ENCODE measurements at regions not wholly inside any gene's neighbourhood (a gene's known extent, or its start where the extent isn't known, plus 50 kb on each side); places are given as distances from the start of the nearest gene placed in this dataset.

- H3K9me3 ChIP-seq (ENCODE audit: control insufficient read depth in 5 of 5, low read length in 5 of 5), result no peaks in the 10 kb centered on the region
- no peaks in the 10 kb centered on the region for H3K36me3 ChIP-seq (ENCODE audit: control insufficient read depth in 5 of 5, insufficient read depth in 5 of 5, low read length in 5 of 5)
- no peak overlapping the region for H3K9ac ChIP-seq (ENCODE audit: low read length in 5 of 5)
- H3K27ac ChIP-seq (ENCODE audit: low read depth, low read length), result no peak overlapping the region
- H3K27me3 ChIP-seq (ENCODE audit: control insufficient read depth in 5 of 5, insufficient read depth in 4 of 5, low read length in 5 of 5), result no peaks in the 10 kb centered on the region
- no peaks in the 10 kb centered on the region for H3K4me1 ChIP-seq (ENCODE audit: control insufficient read depth in 5 of 5, insufficient read depth in 5 of 5, low read length in 5 of 5)
- no peak overlapping the region for H3K4me3 ChIP-seq (ENCODE audit: low read depth in 1 of 5, low read length in 5 of 5)
Observed at GRCh38 chr5:165885623-165886350, 2380.4 kb downstream of the MAT2B start.

DNA sequence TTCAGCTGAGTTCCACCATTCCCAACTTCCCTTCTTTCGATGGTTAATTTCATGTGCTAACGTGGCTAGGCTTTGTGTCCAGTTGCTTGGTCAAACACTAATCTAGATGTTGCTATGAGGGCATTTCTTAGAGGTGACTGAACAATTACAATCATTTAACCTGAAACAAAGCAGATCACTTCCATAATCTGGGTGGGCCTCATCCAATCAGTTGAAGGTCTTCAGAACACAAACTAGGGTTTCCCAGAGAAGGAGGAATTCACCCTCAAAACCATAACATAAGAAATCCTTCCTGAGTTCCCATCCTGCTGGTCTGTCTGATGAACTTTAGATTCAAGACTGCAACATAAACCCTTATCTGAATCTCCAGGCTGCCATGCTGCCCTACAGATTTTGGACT, 2381.7 kb downstream of the MAT2B start:
- Histone ChIP-seq H3K4me1 (ENCODE audit: control insufficient read depth in 5 of 5, insufficient read depth in 5 of 5, low read length in 5 of 5) (no peaks in the 10 kb centered on the region), H3K9me3 (ENCODE audit: control insufficient read depth in 5 of 5, low read length in 5 of 5) (no peaks in the 10 kb centered on the region), H3K27me3 (ENCODE audit: control insufficient read depth in 5 of 5, insufficient read depth in 4 of 5, low read length in 5 of 5) (no peaks in the 10 kb centered on the region), H3K9ac (ENCODE audit: low read length in 5 of 5) (no peak overlapping the region), H3K27ac (ENCODE audit: low read depth, low read length) (no peak overlapping the region), H3K36me3 (ENCODE audit: control insufficient read depth in 5 of 5, insufficient read depth in 5 of 5, low read length in 5 of 5) (no peaks in the 10 kb centered on the region), H3K4me3 (ENCODE audit: low read depth in 1 of 5, low read length in 5 of 5) (no peak overlapping the region)

- Histone ChIP-seq H3K4me1 (ENCODE audit: control insufficient read depth in 5 of 5, insufficient read depth in 5 of 5, low read length in 5 of 5) (no peaks in the 10 kb centered on the region), H3K4me3 (ENCODE audit: low read depth in 1 of 5, low read length in 5 of 5) (no peak overlapping the region), H3K27me3 (ENCODE audit: control insufficient read depth in 5 of 5, insufficient read depth in 4 of 5, low read length in 5 of 5) (no peaks in the 10 kb centered on the region), H3K27ac (ENCODE audit: low read depth, low read length) (no peak overlapping the region), H3K9me3 (ENCODE audit: control insufficient read depth in 5 of 5, low read length in 5 of 5) (peaks cover 0 to 2% (median 0%) of the 10 kb centered on the region in 5 donors), H3K36me3 (ENCODE audit: control insufficient read depth in 5 of 5, insufficient read depth in 5 of 5, low read length in 5 of 5) (no peaks in the 10 kb centered on the region), H3K9ac (ENCODE audit: low read length in 5 of 5) (no peak overlapping the region)
Observed at GRCh38 chr5:165892383-165892782, 2387.0 kb downstream of the MAT2B start.

DNA sequence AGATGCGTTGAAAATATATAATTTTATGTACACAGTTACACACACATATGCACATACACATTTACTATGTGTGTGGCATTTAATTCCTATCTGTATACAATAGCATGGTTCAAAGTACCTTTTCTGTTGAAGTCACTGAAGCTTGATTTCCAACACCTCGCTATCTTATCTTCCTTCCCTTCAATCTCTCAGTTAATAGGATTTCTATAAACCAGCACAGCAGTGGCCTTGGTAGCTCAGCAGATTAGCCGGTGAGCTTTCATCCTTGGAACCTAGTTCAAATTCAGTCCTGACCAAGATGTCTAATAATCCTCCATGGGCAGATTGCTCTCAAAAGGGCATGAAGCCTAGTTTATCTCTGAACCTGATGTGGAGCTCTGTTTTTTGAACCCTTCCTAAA, 2389.5 kb downstream of the MAT2B start:
- no peaks in the 10 kb centered on the region for H3K36me3 ChIP-seq (ENCODE audit: control insufficient read depth in 5 of 5, insufficient read depth in 5 of 5, low read length in 5 of 5)
- no peak overlapping the region for H3K27ac ChIP-seq (ENCODE audit: low read depth, low read length)
- no peaks in the 10 kb centered on the region for H3K27me3 ChIP-seq (ENCODE audit: control insufficient read depth in 5 of 5, insufficient read depth in 4 of 5, low read length in 5 of 5)
- no peak overlapping the region for H3K4me3 ChIP-seq (ENCODE audit: low read depth in 1 of 5, low read length in 5 of 5)
- H3K9ac ChIP-seq (ENCODE audit: low read length in 5 of 5), result no peak overlapping the region
- no peaks in the 10 kb centered on the region for H3K4me1 ChIP-seq (ENCODE audit: control insufficient read depth in 5 of 5, insufficient read depth in 5 of 5, low read length in 5 of 5)
- H3K9me3 ChIP-seq (ENCODE audit: control insufficient read depth in 5 of 5, low read length in 5 of 5), result peaks cover 0 to 5% (median 0%) of the 10 kb centered on the region in 5 donors

- Histone ChIP-seq H3K27me3 (ENCODE audit: control insufficient read depth in 5 of 5, insufficient read depth in 4 of 5, low read length in 5 of 5) (no peaks in the 10 kb centered on the region), H3K9ac (ENCODE audit: low read length in 5 of 5) (no peak overlapping the region), H3K4me1 (ENCODE audit: control insufficient read depth in 5 of 5, insufficient read depth in 5 of 5, low read length in 5 of 5) (no peaks in the 10 kb centered on the region)
Observed at GRCh38 chr5:165903835-165904234, 2387.6 kb upstream of the WWC1 start.

DNA sequence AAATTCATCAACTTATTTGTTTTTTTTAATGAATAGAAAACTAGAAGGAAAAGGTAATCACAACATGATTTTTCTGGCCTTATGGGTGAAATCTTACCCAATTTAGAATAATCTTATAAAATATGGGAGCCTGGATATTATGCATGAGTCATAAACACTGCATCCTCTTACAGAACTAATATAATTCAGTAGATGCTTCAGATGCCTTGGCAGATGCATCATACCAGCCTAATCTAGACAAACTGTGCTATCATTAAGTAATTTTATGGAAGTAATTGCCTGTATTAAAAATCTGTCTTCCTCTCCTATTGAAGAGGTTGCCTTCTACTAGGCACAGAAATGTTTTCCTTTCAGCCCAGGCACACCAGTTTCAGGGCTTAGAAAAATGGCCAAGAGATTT, 2384.6 kb upstream of the WWC1 start:
- Histone ChIP-seq H3K4me1 (ENCODE audit: control insufficient read depth in 5 of 5, insufficient read depth in 5 of 5, low read length in 5 of 5) (no peaks in the 10 kb centered on the region), H3K9me3 (ENCODE audit: control insufficient read depth in 5 of 5, low read length in 5 of 5) (peaks cover 0 to 7% (median 4%) of the 10 kb centered on the region in 5 donors)

More at GRCh38 chr5:165903835-165904234, 2387.6 kb upstream of the WWC1 start:
- H3K9me3 ChIP-seq (ENCODE audit: control insufficient read depth in 5 of 5, low read length in 5 of 5), result peaks cover 0 to 3% (median 0%) of the 10 kb centered on the region in 5 donors
- no peak overlapping the region for H3K4me3 ChIP-seq (ENCODE audit: low read depth in 1 of 5, low read length in 5 of 5)
- no peak overlapping the region for H3K27ac ChIP-seq (ENCODE audit: low read depth, low read length)
- H3K36me3 ChIP-seq (ENCODE audit: control insufficient read depth in 5 of 5, insufficient read depth in 5 of 5, low read length in 5 of 5), result no peaks in the 10 kb centered on the region

GRCh38 chr5:165913059-165913458, 2378.4 kb upstream of the WWC1 start:
- Histone ChIP-seq H3K4me1 (ENCODE audit: control insufficient read depth in 5 of 5, insufficient read depth in 5 of 5, low read length in 5 of 5) (no peaks in the 10 kb centered on the region), H3K9me3 (ENCODE audit: control insufficient read depth in 5 of 5, low read length in 5 of 5) (peaks cover 0 to 7% (median 4%) of the 10 kb centered on the region in 5 donors), H3K27me3 (ENCODE audit: control insufficient read depth in 5 of 5, insufficient read depth in 4 of 5, low read length in 5 of 5) (no peaks in the 10 kb centered on the region), H3K9ac (ENCODE audit: low read length in 5 of 5) (no peak overlapping the region), H3K27ac (ENCODE audit: low read depth, low read length) (no peak overlapping the region), H3K4me3 (ENCODE audit: low read depth in 1 of 5, low read length in 5 of 5) (no peak overlapping the region), H3K36me3 (ENCODE audit: control insufficient read depth in 5 of 5, insufficient read depth in 5 of 5, low read length in 5 of 5) (no peaks in the 10 kb centered on the region)

More for the DNA sequence above, 2384.6 kb upstream of the WWC1 start:
- Histone ChIP-seq H3K36me3 (ENCODE audit: control insufficient read depth in 5 of 5, insufficient read depth in 5 of 5, low read length in 5 of 5) (no peaks in the 10 kb centered on the region), H3K27ac (ENCODE audit: low read depth, low read length) (no peak overlapping the region), H3K4me3 (ENCODE audit: low read depth in 1 of 5, low read length in 5 of 5) (no peak overlapping the region), H3K9ac (ENCODE audit: low read length in 5 of 5) (no peak overlapping the region), H3K27me3 (ENCODE audit: control insufficient read depth in 5 of 5, insufficient read depth in 4 of 5, low read length in 5 of 5) (no peaks in the 10 kb centered on the region)

DNA sequence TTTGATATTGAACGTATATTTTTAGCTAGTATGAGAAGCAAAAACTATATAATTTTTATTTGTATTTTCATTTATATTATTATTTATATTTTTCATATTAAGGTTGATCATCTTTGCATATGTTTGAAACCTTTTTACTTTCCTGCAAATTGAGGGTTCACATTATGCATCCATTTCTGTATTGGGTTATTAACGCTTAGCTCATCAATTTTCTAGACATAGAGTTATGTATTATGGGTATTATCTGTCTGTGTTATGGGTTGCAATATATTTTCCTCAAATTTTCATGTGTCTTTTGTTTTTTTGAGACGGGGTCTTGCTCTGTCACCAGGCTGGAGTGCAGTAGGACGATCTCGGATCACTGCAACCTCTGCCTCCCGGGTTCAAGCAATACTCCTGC, 2377.0 kb upstream of the WWC1 start:
- no peak overlapping the region for H3K9ac ChIP-seq (ENCODE audit: low read length in 5 of 5)
- H3K27ac ChIP-seq (ENCODE audit: low read depth, low read length), result no peak overlapping the region

DNA sequence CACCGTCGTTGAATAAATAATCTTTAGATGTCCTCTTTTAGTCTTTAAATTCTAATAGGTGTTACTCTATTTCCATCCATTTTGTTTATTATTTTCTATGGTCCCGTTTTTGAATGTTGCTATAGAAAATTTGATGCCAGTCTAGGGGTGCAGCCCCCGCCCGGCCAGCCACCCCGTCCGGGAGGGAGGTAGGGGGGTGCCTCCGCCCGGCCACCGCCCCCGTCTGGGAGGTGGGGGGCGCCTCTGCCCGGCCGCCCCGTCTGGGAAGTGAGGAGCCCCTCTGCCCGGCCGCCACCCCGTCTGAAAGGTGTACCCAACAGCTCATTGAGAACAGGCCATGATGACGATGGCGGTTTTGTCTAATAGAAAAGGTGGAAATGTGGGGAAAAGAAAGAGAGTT, 2372.2 kb upstream of the WWC1 start:
- Histone ChIP-seq H3K36me3 (ENCODE audit: control insufficient read depth in 5 of 5, insufficient read depth in 5 of 5, low read length in 5 of 5) (no peaks in the 10 kb centered on the region), H3K27me3 (ENCODE audit: control insufficient read depth in 5 of 5, insufficient read depth in 4 of 5, low read length in 5 of 5) (no peaks in the 10 kb centered on the region), H3K9me3 (ENCODE audit: control insufficient read depth in 5 of 5, low read length in 5 of 5) (no peaks in the 10 kb centered on the region), H3K9ac (ENCODE audit: low read length in 5 of 5) (no peak overlapping the region), H3K4me1 (ENCODE audit: control insufficient read depth in 5 of 5, insufficient read depth in 5 of 5, low read length in 5 of 5) (no peaks in the 10 kb centered on the region), H3K27ac (ENCODE audit: low read depth, low read length) (no peak overlapping the region), H3K4me3 (ENCODE audit: low read depth in 1 of 5, low read length in 5 of 5) (no peak overlapping the region)

More for the DNA sequence above, 2377.0 kb upstream of the WWC1 start:
- Histone ChIP-seq H3K4me1 (ENCODE audit: control insufficient read depth in 5 of 5, insufficient read depth in 5 of 5, low read length in 5 of 5) (no peaks in the 10 kb centered on the region), H3K36me3 (ENCODE audit: control insufficient read depth in 5 of 5, insufficient read depth in 5 of 5, low read length in 5 of 5) (no peaks in the 10 kb centered on the region), H3K4me3 (ENCODE audit: low read depth in 1 of 5, low read length in 5 of 5) (no peak overlapping the region), H3K27me3 (ENCODE audit: control insufficient read depth in 5 of 5, insufficient read depth in 4 of 5, low read length in 5 of 5) (no peaks in the 10 kb centered on the region), H3K9me3 (ENCODE audit: control insufficient read depth in 5 of 5, low read length in 5 of 5) (peaks cover 0 to 3% (median 0%) of the 10 kb centered on the region in 5 donors)

GRCh38 chr5:165920655-165921054, 2370.8 kb upstream of the WWC1 start:
- no peak overlapping the region for H3K27ac ChIP-seq (ENCODE audit: low read depth, low read length)
- no peaks in the 10 kb centered on the region for H3K36me3 ChIP-seq (ENCODE audit: control insufficient read depth in 5 of 5, insufficient read depth in 5 of 5, low read length in 5 of 5)
- H3K27me3 ChIP-seq (ENCODE audit: control insufficient read depth in 5 of 5, insufficient read depth in 4 of 5, low read length in 5 of 5), result no peaks in the 10 kb centered on the region
- H3K4me3 ChIP-seq (ENCODE audit: low read depth in 1 of 5, low read length in 5 of 5), result no peak overlapping the region
- no peaks in the 10 kb centered on the region for H3K9me3 ChIP-seq (ENCODE audit: control insufficient read depth in 5 of 5, low read length in 5 of 5)
- no peak overlapping the region for H3K9ac ChIP-seq (ENCODE audit: low read length in 5 of 5)
- H3K4me1 ChIP-seq (ENCODE audit: control insufficient read depth in 5 of 5, insufficient read depth in 5 of 5, low read length in 5 of 5), result no peaks in the 10 kb centered on the region

Data from subcutaneous abdominal adipose tissue (tissue), 5 donors.